ENCODE measurements at regions not wholly inside any gene's neighbourhood (a gene's known extent, or its start where the extent isn't known, plus 50 kb on each side); places are given as distances from the start of the nearest gene placed in this dataset.

DNA sequence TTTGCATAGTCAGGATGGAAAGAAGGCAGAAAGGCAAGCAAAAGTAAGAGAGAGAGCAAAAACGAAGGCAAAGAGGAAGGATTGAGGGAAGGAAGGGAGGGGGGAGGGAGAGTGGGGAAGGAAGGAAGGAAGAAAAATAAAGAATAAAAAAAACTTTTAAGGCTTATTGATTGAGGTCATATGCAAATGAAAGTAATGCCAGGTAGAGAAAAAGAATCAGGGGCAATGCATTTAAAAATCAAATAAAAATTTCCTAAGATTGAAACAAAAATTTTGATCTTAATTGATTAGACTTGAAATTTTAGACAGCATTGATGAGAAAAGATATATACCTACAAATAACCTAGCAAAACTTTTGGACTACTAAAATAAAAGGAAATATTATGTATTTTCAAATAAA lies 153.9 kb upstream of the KIF2B start:
- TF ChIP-seq, protein P1, sequence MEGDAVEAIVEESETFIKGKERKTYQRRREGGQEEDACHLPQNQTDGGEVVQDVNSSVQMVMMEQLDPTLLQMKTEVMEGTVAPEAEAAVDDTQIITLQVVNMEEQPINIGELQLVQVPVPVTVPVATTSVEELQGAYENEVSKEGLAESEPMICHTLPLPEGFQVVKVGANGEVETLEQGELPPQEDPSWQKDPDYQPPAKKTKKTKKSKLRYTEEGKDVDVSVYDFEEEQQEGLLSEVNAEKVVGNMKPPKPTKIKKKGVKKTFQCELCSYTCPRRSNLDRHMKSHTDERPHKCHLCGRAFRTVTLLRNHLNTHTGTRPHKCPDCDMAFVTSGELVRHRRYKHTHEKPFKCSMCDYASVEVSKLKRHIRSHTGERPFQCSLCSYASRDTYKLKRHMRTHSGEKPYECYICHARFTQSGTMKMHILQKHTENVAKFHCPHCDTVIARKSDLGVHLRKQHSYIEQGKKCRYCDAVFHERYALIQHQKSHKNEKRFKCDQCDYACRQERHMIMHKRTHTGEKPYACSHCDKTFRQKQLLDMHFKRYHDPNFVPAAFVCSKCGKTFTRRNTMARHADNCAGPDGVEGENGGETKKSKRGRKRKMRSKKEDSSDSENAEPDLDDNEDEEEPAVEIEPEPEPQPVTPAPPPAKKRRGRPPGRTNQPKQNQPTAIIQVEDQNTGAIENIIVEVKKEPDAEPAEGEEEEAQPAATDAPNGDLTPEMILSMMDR (IDR thresholded peaks at IDR 0.05): no peak
- no peak for TF ChIP-seq POLR2A (IDR thresholded peaks at IDR 0.05)

All from thyroid gland (tissue), 4 donors.